Breast epithelium (tissue), 4 donors: ENCODE measurements at regions not wholly inside any gene's neighbourhood (a gene's known extent, or its start where the extent isn't known, plus 50 kb on each side); places are given as distances from the start of the nearest gene placed in this dataset.

ENCODE experiments used
- DNase-seq, 2 donors: peaks; one replicate each; pipeline ENCODE4 v3.0.0-alpha.2; 2019; ENCODE audit warnings: low spot score in 2 of 2
- H3K27ac ChIP-seq, 2 donors: fragments of 200-600 bp; sonication (generic) in 1 of 2; one replicate each; pipeline ENCODE4 v1.5.1; 2016 to 2019; ENCODE audit warnings: mild to moderate bottlenecking in 1 of 2
- H3K27me3 ChIP-seq, 2 donors: fragments of 200-600 bp; sonication (generic) in 1 of 2; one replicate each; pipeline versions ENCODE4 v1.5.1 to v1.6.0; 2017 to 2019; ENCODE audit warnings: control low read depth in 1 of 2, mild to moderate bottlenecking in 1 of 2
- H3K36me3 ChIP-seq: fragments of 200-600 bp; one replicate; pipeline ENCODE4 v1.5.1; 2019
- H3K4me1 ChIP-seq, 2 donors: fragments of 200-600 bp; sonication (generic); one replicate each; pipeline ENCODE4 v1.5.1; 2016 to 2019; ENCODE audit warnings: control low read depth in 1 of 2
- H3K4me3 ChIP-seq, 3 donors: fragments of 200-600 bp; sonication (generic); 1 replicate in 2 of 3; 2 replicates in 1 of 3; pipeline ENCODE4 v1.5.1; 2016 to 2019; ENCODE audit warnings: mild to moderate bottlenecking in 3 of 3, moderate library complexity in 2 of 3
- H3K9me3 ChIP-seq, 2 donors: fragments of 200-600 bp; sonication (generic) in 1 of 2; one replicate each; pipeline ENCODE4 v1.5.1; 2016 to 2019; ENCODE audit warnings: control low read depth in 1 of 2
- POLR2A ChIP-seq: fragments of 450-650 bp; IDR thresholded peaks from one replicate; pipeline ENCODE4 v1.6.1; 2016; ENCODE audit warnings: antibody characterized with exemption, mild to moderate bottlenecking, moderate library complexity
- POLR2AphosphoS5 ChIP-seq, 3 donors: sonication (generic); formaldehyde crosslinking; IDR thresholded peaks; one replicate each; pipeline ENCODE4 v1.6.1; 2017; ENCODE audit warnings: antibody characterized with exemption in 3 of 3
- intact Hi-C: fragments of 100-400 bp; cut with DNase I; formaldehyde crosslinking; loops from one replicate; pipeline ENCODE4 v1.15.1; 2023; ENCODE audit warnings: low total_unique reads
- TF ChIP-seq, protein P1 (sequence below), 3 donors: fragments of 450-650 bp; IDR thresholded peaks; one replicate each; pipeline ENCODE4 v1.5.1; 2016 to 2017; ENCODE audit warnings: antibody characterized with exemption in 3 of 3, mild to moderate bottlenecking in 3 of 3, moderate library complexity in 3 of 3

- intact Hi-C loops, result no loop called here
- Histone ChIP-seq H3K9me3 (no peaks in the 10 kb centered on the region), H3K36me3 (no peaks in the 10 kb centered on the region), H3K27ac (no peak overlapping the region), H3K4me1 (no peaks in the 10 kb centered on the region), H3K27me3 (no peaks in the 10 kb centered on the region), H3K4me3 (no peak overlapping the region)
- no peak for DNase-seq
- TF ChIP-seq POLR2A (no peak), POLR2AphosphoS5 (IDR thresholded peaks at IDR 0.05) (no peak)
- TF ChIP-seq, protein P1, sequence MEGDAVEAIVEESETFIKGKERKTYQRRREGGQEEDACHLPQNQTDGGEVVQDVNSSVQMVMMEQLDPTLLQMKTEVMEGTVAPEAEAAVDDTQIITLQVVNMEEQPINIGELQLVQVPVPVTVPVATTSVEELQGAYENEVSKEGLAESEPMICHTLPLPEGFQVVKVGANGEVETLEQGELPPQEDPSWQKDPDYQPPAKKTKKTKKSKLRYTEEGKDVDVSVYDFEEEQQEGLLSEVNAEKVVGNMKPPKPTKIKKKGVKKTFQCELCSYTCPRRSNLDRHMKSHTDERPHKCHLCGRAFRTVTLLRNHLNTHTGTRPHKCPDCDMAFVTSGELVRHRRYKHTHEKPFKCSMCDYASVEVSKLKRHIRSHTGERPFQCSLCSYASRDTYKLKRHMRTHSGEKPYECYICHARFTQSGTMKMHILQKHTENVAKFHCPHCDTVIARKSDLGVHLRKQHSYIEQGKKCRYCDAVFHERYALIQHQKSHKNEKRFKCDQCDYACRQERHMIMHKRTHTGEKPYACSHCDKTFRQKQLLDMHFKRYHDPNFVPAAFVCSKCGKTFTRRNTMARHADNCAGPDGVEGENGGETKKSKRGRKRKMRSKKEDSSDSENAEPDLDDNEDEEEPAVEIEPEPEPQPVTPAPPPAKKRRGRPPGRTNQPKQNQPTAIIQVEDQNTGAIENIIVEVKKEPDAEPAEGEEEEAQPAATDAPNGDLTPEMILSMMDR (IDR thresholded peaks at IDR 0.05), result no peak
Measured at GRCh38 chr12:87467936-87468335, 561.3 kb downstream of the C12orf50 start.

- no peak overlapping the region for H3K27ac ChIP-seq
- H3K9me3 ChIP-seq, result no peaks in the 10 kb centered on the region
- H3K27me3 ChIP-seq, result no peaks in the 10 kb centered on the region
- TF ChIP-seq, protein P1 (IDR thresholded peaks at IDR 0.05), result no peak
- TF ChIP-seq POLR2AphosphoS5 (IDR thresholded peaks at IDR 0.05) (no peak), POLR2A (no peak)
- DNase-seq, result no peak
- no peak overlapping the region for H3K4me3 ChIP-seq
- intact Hi-C loops, result no loop called here
- no peaks in the 10 kb centered on the region for H3K36me3 ChIP-seq
- no peaks in the 10 kb centered on the region for H3K4me1 ChIP-seq
Measured at GRCh38 chr12:87464565-87464964, 564.6 kb downstream of the C12orf50 start.

- no peaks in the 10 kb centered on the region for H3K4me1 ChIP-seq
- no peak overlapping the region for H3K4me3 ChIP-seq
- TF ChIP-seq, protein P1 (IDR thresholded peaks at IDR 0.05), result no peak
- TF ChIP-seq POLR2A (no peak), POLR2AphosphoS5 (IDR thresholded peaks at IDR 0.05) (no peak)
- H3K36me3 ChIP-seq, result no peaks in the 10 kb centered on the region
- DNase-seq, result no peak
- no peaks in the 10 kb centered on the region for H3K27me3 ChIP-seq
- H3K9me3 ChIP-seq, result no peaks in the 10 kb centered on the region
- intact Hi-C loops, result no loop called here
- peak overlapping the region in 1 of 2 donors; percentile 50 for H3K27ac ChIP-seq
Measured at GRCh38 chr12:87444039-87444438, 585.2 kb downstream of the C12orf50 start.

- intact Hi-C loops, result no loop called here
- no peak for DNase-seq
- H3K27ac ChIP-seq, result peak overlapping the region; percentile 49 to 57
- no peaks in the 10 kb centered on the region for H3K36me3 ChIP-seq
- H3K4me1 ChIP-seq, result no peaks in the 10 kb centered on the region
- no peak overlapping the region for H3K4me3 ChIP-seq
- no peaks in the 10 kb centered on the region for H3K9me3 ChIP-seq
- TF ChIP-seq POLR2AphosphoS5 (IDR thresholded peaks at IDR 0.05) (no peak), POLR2A (no peak)
- TF ChIP-seq, protein P1 (IDR thresholded peaks at IDR 0.05), result no peak
- no peaks in the 10 kb centered on the region for H3K27me3 ChIP-seq
Measured at GRCh38 chr12:87441511-87441910, 587.7 kb downstream of the C12orf50 start.

DNA sequence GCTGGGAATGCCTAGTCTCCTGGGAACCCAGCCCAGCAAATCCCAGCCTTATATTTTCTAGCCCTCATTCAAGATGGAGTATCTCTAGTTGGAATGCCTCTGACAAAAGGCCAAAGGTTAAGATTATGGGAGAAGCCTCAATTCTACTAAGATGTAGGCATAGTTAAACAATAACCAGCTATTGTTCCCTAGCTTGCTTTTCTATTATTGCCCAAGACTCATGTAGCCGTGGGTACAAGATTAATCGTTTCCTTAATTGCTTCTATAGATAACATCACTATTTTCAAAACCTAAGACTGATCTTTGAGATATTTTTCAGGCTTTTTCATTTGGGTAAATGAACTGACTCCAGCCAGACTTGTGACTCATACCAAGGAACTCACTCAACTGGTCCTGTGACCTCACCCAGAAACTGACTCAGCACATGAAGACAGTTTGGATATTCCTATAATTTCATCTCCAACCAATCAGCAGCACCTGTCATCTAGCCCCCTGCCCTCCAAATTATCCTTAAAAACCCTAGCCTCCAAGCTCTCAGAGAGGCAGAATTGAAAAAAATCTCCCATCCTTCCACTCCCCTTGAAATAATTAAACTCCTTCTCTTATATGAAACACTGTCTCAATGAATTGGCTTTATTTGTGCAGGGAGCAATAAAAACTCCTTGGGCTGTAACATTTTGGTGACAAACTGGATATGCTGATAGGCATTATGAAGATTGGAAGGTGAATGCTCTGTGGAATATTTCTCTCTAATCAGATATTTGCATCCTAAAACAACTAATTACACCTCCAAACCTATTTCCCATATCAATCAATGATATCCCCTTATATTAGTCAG is 589.0 kb downstream of the C12orf50 start:
- no peaks in the 10 kb centered on the region for H3K27me3 ChIP-seq
- peak in 1 of 2 donors; percentile 58 for DNase-seq
- H3K36me3 ChIP-seq, result no peaks in the 10 kb centered on the region
- H3K4me1 ChIP-seq, result no peaks in the 10 kb centered on the region
- intact Hi-C loops, result no loop called here
- no peak overlapping the region for H3K4me3 ChIP-seq
- TF ChIP-seq POLR2AphosphoS5 (IDR thresholded peaks at IDR 0.05) (no peak), POLR2A (no peak)
- TF ChIP-seq, protein P1 (IDR thresholded peaks at IDR 0.05), result no peak
- H3K27ac ChIP-seq, result peak overlapping the region; percentile 57 to 74
- no peaks in the 10 kb centered on the region for H3K9me3 ChIP-seq
